ENCODE measurements at regions not wholly inside any gene's neighbourhood (a gene's known extent, or its start where the extent isn't known, plus 50 kb on each side); places are given as distances from the start of the nearest gene placed in this dataset.

- no peak for TF ChIP-seq CTCF (IDR thresholded peaks at IDR 0.05)
- TF ChIP-seq BCL3 (IDR thresholded peaks at IDR 0.05): no peak
- no peak for TF ChIP-seq SMC3 (IDR thresholded peaks at IDR 0.05)
- TF ChIP-seq ZFP36 (IDR thresholded peaks at IDR 0.05; ENCODE audit: borderline replicate concordance, partially characterized antibody): no peak
- TF ChIP-seq REST (IDR thresholded peaks at IDR 0.05): no peak
- no peak for TF ChIP-seq ESRRA (IDR thresholded peaks at IDR 0.05; ENCODE audit: borderline replicate concordance, low read length)
- no peak for TF ChIP-seq MAX (IDR thresholded peaks at IDR 0.05)
- no peak for TF ChIP-seq KDM1A (IDR thresholded peaks at IDR 0.05; ENCODE audit: low read depth)
- no peak for TF ChIP-seq HOXA7 (CRISPR knock-in tag; IDR thresholded peaks at IDR 0.05)
- TF ChIP-seq POLR2A (IDR thresholded peaks at IDR 0.05; ENCODE audit: low read length): no peak
Observed at GRCh38 chrX:127762663-127763062, 289.5 kb downstream of the ACTRT1 start.
